ENCODE measurements at regions not wholly inside any gene's neighbourhood (a gene's known extent, or its start where the extent isn't known, plus 50 kb on each side); places are given as distances from the start of the nearest gene placed in this dataset.
"Not testable (repeated sequence)": the region's sequence is repeated elsewhere in the genome, so short reads cannot be mapped to it uniquely, and the experiment has no call there.

DNA sequence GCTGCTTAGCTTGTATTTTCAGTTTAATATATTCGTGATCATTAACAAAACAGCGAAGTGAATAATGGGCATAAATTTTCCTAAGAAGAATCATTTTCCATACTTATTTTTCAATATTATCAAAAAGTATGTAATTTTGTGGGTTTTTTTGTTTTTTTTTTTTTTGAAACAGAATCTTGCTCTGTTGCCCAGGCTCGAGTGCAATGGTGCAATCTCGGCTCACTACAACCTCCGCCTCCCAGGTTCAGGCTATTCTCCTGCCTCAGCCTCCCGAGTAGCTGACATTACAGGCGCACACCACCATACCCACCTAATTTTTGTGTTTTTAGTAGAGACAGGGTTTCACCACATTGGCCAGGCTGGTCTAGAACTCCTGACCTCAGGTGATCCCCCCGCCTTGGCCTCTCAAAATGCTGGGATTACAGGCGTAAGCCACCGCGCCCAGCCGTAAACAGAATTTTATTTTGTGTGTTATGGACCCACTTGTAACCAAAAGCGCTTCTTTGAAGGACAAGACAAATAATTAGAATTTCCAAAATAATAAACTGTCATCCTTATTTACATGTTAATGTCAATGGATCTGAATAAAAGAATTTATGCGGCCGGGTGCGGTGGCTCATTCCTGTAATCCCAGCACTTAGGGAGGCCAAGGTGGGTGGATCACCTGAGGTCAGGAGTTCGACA, 286.5 kb upstream of the MKLN1 start:
- not testable (repeated sequence) for H3K27me3 ChIP-seq (ENCODE audit: control insufficient read depth in 5 of 5, insufficient read depth in 4 of 5, low read length in 5 of 5)

DNA sequence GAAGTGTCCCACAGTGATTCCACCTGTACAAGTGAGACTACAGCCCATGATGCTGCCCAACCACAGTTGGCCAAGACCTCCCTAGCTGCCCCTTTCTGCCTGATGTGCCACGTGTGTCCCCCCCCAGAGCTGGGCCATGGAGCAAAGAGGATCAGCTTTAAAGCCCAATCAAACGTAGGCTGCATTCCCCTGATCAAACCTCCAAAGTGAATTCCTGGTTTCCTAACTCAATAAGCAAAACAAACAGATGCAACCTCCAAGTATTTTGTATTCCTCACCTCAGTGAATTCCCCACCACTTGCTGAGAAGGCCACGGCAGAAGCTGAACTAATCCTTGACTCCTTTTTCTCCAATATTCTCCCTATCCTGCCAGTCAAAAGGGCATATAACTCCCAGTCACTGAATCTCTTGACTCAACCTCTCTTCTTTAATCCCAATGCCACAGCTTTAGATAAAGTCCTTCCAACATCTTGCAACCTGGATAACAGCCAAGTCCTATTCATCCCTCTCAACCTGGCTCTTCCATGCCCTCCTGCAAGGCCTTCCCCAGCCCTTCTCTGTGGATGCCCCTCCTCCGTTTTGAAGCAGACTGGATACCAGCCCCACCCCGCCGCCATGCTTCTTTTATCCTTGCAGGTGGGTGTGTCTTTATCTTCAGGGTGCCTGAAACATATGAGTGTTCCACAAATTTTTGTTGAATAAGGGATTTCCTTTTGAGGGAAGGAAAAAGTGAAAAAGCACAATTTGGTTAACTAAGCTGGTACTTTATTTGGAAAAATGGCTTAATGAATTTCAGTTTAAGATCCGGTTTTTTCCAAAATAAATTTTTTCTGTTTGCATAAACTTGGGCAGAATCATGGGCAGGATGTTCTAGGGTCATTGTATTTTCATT, 285.2 kb upstream of the MKLN1 start:
- peaks cover 3 to 38% (median 25%) of the 10 kb centered on the region in 5 donors for H3K4me1 ChIP-seq (ENCODE audit: control insufficient read depth in 5 of 5, insufficient read depth in 5 of 5, low read length in 5 of 5)
- H3K36me3 ChIP-seq (ENCODE audit: control insufficient read depth in 5 of 5, insufficient read depth in 5 of 5, low read length in 5 of 5), result peaks cover 0 to 7% (median 2%) of the 10 kb centered on the region in 5 donors
- no peak overlapping the region for H3K27ac ChIP-seq (ENCODE audit: low read depth, low read length)
- H3K9me3 ChIP-seq (ENCODE audit: control insufficient read depth in 5 of 5, low read length in 5 of 5), result no peaks in the 10 kb centered on the region
- no peaks in the 10 kb centered on the region for H3K27me3 ChIP-seq (ENCODE audit: control insufficient read depth in 5 of 5, insufficient read depth in 4 of 5, low read length in 5 of 5)
- H3K4me3 ChIP-seq (ENCODE audit: low read depth in 1 of 5, low read length in 5 of 5), result no peak overlapping the region
- H3K9ac ChIP-seq (ENCODE audit: low read length in 5 of 5), result no peak overlapping the region

More for the DNA sequence above, 286.5 kb upstream of the MKLN1 start:
- H3K4me3 ChIP-seq (ENCODE audit: low read depth in 1 of 5, low read length in 5 of 5); H3K9me3 ChIP-seq (ENCODE audit: control insufficient read depth in 5 of 5, low read length in 5 of 5); H3K27ac ChIP-seq (ENCODE audit: low read depth, low read length); H3K36me3 ChIP-seq (ENCODE audit: control insufficient read depth in 5 of 5, insufficient read depth in 5 of 5, low read length in 5 of 5); H3K9ac ChIP-seq (ENCODE audit: low read length in 5 of 5): not testable (repeated sequence)
- H3K4me1 ChIP-seq (ENCODE audit: control insufficient read depth in 5 of 5, insufficient read depth in 5 of 5, low read length in 5 of 5), result peaks cover 3 to 33% (median 23%) of the 10 kb centered on the region in 5 donors

DNA sequence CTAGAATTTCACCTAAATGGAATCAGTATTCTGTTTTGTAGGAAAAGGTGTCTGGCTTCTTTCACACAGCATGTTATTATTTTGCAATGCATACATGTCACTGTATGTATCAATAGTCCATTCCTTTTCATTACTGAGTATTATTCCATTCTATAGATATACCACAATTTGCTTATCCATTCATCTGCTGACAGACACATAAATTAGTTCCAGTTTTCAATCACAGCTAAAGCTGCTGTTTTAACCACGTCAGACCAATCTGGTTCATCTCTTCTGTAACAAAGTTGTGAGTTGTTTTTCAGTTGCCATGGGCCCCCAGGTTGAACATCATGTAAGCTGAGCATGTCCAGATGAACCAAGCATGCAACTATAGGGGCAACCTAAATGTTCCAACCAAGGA, 282.1 kb upstream of the MKLN1 start:
- Histone ChIP-seq H3K36me3 (ENCODE audit: control insufficient read depth in 5 of 5, insufficient read depth in 5 of 5, low read length in 5 of 5) (peaks cover 2 to 18% (median 10%) of the 10 kb centered on the region in 5 donors), H3K27me3 (ENCODE audit: control insufficient read depth in 5 of 5, insufficient read depth in 4 of 5, low read length in 5 of 5) (no peaks in the 10 kb centered on the region), H3K4me3 (ENCODE audit: low read depth in 1 of 5, low read length in 5 of 5) (no peak overlapping the region), H3K9me3 (ENCODE audit: control insufficient read depth in 5 of 5, low read length in 5 of 5) (no peaks in the 10 kb centered on the region), H3K4me1 (ENCODE audit: control insufficient read depth in 5 of 5, insufficient read depth in 5 of 5, low read length in 5 of 5) (peaks cover 0 to 37% (median 25%) of the 10 kb centered on the region in 5 donors), H3K27ac (ENCODE audit: low read depth, low read length) (no peak overlapping the region), H3K9ac (ENCODE audit: low read length in 5 of 5) (no peak overlapping the region)

DNA sequence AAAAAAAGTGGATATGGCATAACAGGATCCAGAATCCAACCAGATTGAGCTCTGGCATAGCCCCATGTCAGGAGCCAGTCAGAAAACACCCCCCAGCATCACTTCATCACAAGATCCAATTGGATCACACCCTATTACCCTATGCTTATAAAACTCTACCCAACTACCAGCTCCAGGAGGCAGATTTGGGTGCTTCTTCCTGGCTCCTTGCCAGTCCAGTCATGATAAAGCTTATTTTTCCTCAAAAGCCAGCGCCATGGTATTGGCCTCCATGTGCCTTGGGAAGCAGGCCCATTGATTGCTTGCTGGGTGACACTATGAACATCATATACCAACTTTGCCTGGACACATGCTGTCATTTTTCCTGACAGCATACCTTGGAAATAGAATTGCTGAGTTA, 281.4 kb upstream of the MKLN1 start:
- no peaks in the 10 kb centered on the region for H3K9me3 ChIP-seq (ENCODE audit: control insufficient read depth in 5 of 5, low read length in 5 of 5)
- H3K9ac ChIP-seq (ENCODE audit: low read length in 5 of 5), result no peak overlapping the region
- H3K4me1 ChIP-seq (ENCODE audit: control insufficient read depth in 5 of 5, insufficient read depth in 5 of 5, low read length in 5 of 5), result peaks cover 0 to 32% (median 22%) of the 10 kb centered on the region in 5 donors
- H3K4me3 ChIP-seq (ENCODE audit: low read depth in 1 of 5, low read length in 5 of 5), result no peak overlapping the region
- no peaks in the 10 kb centered on the region for H3K27me3 ChIP-seq (ENCODE audit: control insufficient read depth in 5 of 5, insufficient read depth in 4 of 5, low read length in 5 of 5)
- H3K36me3 ChIP-seq (ENCODE audit: control insufficient read depth in 5 of 5, insufficient read depth in 5 of 5, low read length in 5 of 5), result peaks cover 3 to 18% (median 10%) of the 10 kb centered on the region in 5 donors
- no peak overlapping the region for H3K27ac ChIP-seq (ENCODE audit: low read depth, low read length)

DNA sequence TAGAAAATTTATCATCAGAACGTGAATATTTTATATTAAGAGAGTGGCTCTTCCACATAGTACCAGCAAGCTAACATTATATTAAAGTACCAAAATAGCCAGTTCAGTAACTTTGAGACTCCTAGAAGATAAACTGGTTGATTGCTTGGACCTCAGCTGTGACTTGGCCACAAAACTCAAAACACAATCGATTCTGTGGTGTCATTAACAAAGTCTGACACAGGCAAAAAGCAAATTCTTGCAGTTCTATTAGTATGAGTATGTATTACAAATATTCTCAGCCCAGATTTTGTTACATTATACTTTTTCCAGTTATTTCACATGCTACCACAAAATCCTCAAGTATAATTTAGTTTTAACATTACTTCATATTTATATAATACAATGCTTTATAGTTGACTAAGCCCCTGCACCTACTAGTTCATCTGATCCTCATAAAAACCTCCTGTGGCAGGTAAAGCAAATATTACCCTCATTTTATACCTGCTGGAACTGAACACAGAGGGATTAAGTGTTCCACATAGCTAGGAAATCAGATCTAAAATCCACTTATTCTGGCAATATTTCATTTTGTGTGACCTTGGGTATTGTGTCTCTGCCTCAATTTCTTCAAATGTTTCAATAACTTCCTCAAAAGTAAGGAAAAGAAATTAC, 279.9 kb upstream of the MKLN1 start:
- Histone ChIP-seq H3K27ac (ENCODE audit: low read depth, low read length) (peak overlapping the region; percentile 44), H3K4me1 (ENCODE audit: control insufficient read depth in 5 of 5, insufficient read depth in 5 of 5, low read length in 5 of 5) (peaks cover 0 to 35% (median 28%) of the 10 kb centered on the region in 5 donors), H3K4me3 (ENCODE audit: low read depth in 1 of 5, low read length in 5 of 5) (no peak overlapping the region)

DNA sequence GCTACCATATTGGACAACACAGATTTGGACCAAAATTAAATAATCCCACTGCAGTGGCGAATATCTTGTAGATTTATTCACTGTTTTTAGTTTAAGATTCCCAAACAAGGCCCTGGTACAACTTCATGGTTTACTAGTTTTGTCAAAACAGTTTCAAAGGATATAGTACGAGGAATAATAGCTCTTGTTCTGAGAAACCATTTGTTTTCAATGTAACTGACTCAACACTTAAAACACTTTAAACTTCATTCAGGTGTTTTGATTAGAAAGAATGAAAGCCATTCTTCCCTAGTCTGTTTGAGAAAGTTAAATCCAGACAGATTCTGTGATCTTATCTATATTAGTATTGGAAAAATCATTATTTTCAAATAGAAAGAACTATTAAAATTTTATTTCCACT, 276.4 kb upstream of the MKLN1 start:
- Histone ChIP-seq H3K9me3 (ENCODE audit: control insufficient read depth in 5 of 5, low read length in 5 of 5) (no peaks in the 10 kb centered on the region), H3K27me3 (ENCODE audit: control insufficient read depth in 5 of 5, insufficient read depth in 4 of 5, low read length in 5 of 5) (no peaks in the 10 kb centered on the region), H3K27ac (ENCODE audit: low read depth, low read length) (no peak overlapping the region), H3K9ac (ENCODE audit: low read length in 5 of 5) (no peak overlapping the region), H3K4me1 (ENCODE audit: control insufficient read depth in 5 of 5, insufficient read depth in 5 of 5, low read length in 5 of 5) (peaks cover 0 to 45% (median 40%) of the 10 kb centered on the region in 5 donors), H3K36me3 (ENCODE audit: control insufficient read depth in 5 of 5, insufficient read depth in 5 of 5, low read length in 5 of 5) (peaks cover 3 to 11% (median 9%) of the 10 kb centered on the region in 5 donors), H3K4me3 (ENCODE audit: low read depth in 1 of 5, low read length in 5 of 5) (no peak overlapping the region)

More for the DNA sequence above, 279.9 kb upstream of the MKLN1 start:
- H3K36me3 ChIP-seq (ENCODE audit: control insufficient read depth in 5 of 5, insufficient read depth in 5 of 5, low read length in 5 of 5), result peaks cover 3 to 11% (median 10%) of the 10 kb centered on the region in 5 donors
- no peaks in the 10 kb centered on the region for H3K27me3 ChIP-seq (ENCODE audit: control insufficient read depth in 5 of 5, insufficient read depth in 4 of 5, low read length in 5 of 5)
- H3K9me3 ChIP-seq (ENCODE audit: control insufficient read depth in 5 of 5, low read length in 5 of 5), result no peaks in the 10 kb centered on the region
- H3K9ac ChIP-seq (ENCODE audit: low read length in 5 of 5), result no peak overlapping the region

DNA sequence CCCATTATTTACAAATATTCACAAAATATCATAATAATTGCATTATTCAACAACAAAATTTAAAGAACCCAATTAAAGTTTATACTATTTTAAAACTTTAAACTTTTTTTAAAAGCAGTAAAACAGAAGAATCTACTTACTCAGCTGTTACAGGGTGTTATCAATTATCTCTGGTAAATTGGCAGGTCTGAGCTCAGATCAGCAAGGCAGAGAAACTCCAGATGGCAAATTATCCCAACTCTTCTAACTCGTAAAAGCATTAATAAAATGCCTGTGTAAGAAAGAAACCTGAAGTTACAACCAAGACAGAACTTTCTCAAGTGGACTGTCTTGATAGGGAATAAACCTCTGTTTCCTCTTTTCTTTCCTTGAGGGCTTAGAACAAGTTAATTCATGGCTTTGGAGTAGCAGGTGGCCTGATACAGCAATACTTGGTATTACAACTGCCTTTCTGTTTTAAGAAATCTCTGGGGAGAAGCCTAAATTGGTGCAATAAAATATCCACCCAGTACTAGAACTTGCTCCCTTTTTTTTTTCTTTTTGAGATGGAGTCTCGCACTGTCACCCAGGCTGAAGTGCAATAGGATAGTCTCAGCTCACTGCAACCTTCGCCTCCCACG, 275.3 kb upstream of the MKLN1 start:
- Histone ChIP-seq H3K27ac (ENCODE audit: low read depth, low read length) (no peak overlapping the region), H3K27me3 (ENCODE audit: control insufficient read depth in 5 of 5, insufficient read depth in 4 of 5, low read length in 5 of 5) (no peaks in the 10 kb centered on the region), H3K36me3 (ENCODE audit: control insufficient read depth in 5 of 5, insufficient read depth in 5 of 5, low read length in 5 of 5) (peaks cover 3 to 11% (median 9%) of the 10 kb centered on the region in 5 donors), H3K9me3 (ENCODE audit: control insufficient read depth in 5 of 5, low read length in 5 of 5) (no peaks in the 10 kb centered on the region), H3K4me3 (ENCODE audit: low read depth in 1 of 5, low read length in 5 of 5) (no peak overlapping the region), H3K4me1 (ENCODE audit: control insufficient read depth in 5 of 5, insufficient read depth in 5 of 5, low read length in 5 of 5) (peaks cover 0 to 50% (median 46%) of the 10 kb centered on the region in 5 donors), H3K9ac (ENCODE audit: low read length in 5 of 5) (no peak overlapping the region)

DNA sequence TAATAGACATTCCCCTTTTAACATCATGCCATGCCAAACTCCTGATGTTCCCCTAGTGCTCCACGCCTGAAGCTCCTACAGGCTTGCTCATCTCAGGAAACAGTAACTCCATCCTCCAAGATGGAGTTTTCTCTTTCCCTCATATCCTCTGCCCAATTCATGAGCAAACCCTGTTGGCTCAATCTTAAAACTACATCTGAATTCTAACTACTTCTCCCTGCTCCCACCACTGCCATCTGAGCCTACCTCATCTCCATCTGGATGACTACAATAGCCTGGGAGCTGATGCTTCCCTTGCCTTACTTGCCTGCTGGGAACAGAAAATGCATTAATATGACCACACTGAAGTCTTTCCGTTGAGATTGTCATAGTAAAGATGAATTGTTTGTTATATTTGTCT, 271.7 kb upstream of the MKLN1 start:
- Histone ChIP-seq H3K9ac (ENCODE audit: low read length in 5 of 5) (no peak overlapping the region), H3K4me1 (ENCODE audit: control insufficient read depth in 5 of 5, insufficient read depth in 5 of 5, low read length in 5 of 5) (peaks cover 0 to 47% (median 45%) of the 10 kb centered on the region in 5 donors), H3K4me3 (ENCODE audit: low read depth in 1 of 5, low read length in 5 of 5) (no peak overlapping the region), H3K36me3 (ENCODE audit: control insufficient read depth in 5 of 5, insufficient read depth in 5 of 5, low read length in 5 of 5) (no peaks in the 10 kb centered on the region), H3K27me3 (ENCODE audit: control insufficient read depth in 5 of 5, insufficient read depth in 4 of 5, low read length in 5 of 5) (no peaks in the 10 kb centered on the region), H3K27ac (ENCODE audit: low read depth, low read length) (no peak overlapping the region), H3K9me3 (ENCODE audit: control insufficient read depth in 5 of 5, low read length in 5 of 5) (no peaks in the 10 kb centered on the region)

DNA sequence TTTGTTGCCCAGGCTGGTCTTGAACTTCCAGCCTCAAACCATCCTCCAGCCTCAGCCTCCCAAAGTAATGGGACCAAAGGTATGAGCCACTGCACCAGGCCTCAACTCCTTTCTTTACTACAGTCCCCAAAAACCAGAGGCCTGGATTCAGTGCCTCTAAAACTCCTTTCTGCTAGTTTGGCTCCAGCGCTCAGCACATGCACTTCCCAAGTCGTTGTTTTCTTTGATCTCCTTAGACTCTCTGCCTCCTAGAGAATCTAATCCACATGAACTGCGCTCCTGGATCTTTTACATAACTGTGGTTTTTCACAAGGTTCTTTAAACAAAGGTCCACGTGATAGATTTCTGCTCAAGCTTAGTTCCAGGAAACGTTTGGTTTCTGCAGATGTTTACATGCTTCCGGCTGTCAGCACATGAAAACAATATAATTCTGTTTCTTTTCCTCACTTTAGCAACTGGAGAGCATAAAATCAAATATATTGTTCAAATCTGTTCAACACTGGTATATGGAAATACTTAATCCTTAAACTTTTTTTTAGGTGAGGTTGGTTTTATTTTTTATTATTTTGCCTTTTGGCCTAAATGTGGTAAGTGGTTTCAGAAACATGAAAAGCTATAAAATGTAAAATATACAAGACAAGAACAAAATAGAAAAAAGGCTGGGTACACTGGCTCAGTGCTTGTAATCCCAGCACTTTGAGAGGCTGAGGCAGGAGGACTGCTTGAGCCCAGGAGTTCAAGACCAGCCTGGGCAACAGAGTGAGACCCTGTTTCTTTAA, 270.5 kb upstream of the MKLN1 start:
- Histone ChIP-seq H3K27ac (ENCODE audit: low read depth, low read length) (peak overlapping the region; percentile 63), H3K27me3 (ENCODE audit: control insufficient read depth in 5 of 5, insufficient read depth in 4 of 5, low read length in 5 of 5) (no peaks in the 10 kb centered on the region), H3K4me3 (ENCODE audit: low read depth in 1 of 5, low read length in 5 of 5) (no peak overlapping the region), H3K36me3 (ENCODE audit: control insufficient read depth in 5 of 5, insufficient read depth in 5 of 5, low read length in 5 of 5) (no peaks in the 10 kb centered on the region), H3K9ac (ENCODE audit: low read length in 5 of 5) (peak overlapping the region in 4 of 5 donors; percentile 21 to 62 (median 46)), H3K9me3 (ENCODE audit: control insufficient read depth in 5 of 5, low read length in 5 of 5) (no peaks in the 10 kb centered on the region), H3K4me1 (ENCODE audit: control insufficient read depth in 5 of 5, insufficient read depth in 5 of 5, low read length in 5 of 5) (peaks cover 0 to 57% (median 53%) of the 10 kb centered on the region in 5 donors)
